Activated T-cell treated with anti-CD3 and anti-CD28 coated beads, Interleukin-2, amount 50 U/mL, for 4 hours (primary cell): ENCODE measurements at regions not wholly inside any gene's neighbourhood (a gene's known extent, or its start where the extent isn't known, plus 50 kb on each side); places are given as distances from the start of the nearest gene placed in this dataset.
A peak's percentile ranks its signal among the peaks of the same experiment; 100 is the strongest.

Experiments
- ATAC-seq, 2 donors: fragments of 200-7000 bp; cut with Tn5 transposase; one replicate each; pipeline ENCODE4 v1.10.0; 2021
- DNase-seq: peaks from one replicate; pipeline ENCODE4 v3.0.0-alpha.2; 2020
- H3K27me3 Mint-ChIP-seq: one replicate; pipeline ENCODE4 v1.8.0; 2021; ENCODE audit warnings: low read depth, mixed read lengths
- H3K36me3 Mint-ChIP-seq: one replicate; pipeline ENCODE4 v1.8.0; 2022; ENCODE audit warnings: mixed read lengths; ENCODE audit not compliant: insufficient read depth
- H3K4me1 Mint-ChIP-seq: one replicate; pipeline ENCODE4 v1.8.0; 2021; ENCODE audit warnings: low read depth, mixed read lengths
- H3K4me3 Mint-ChIP-seq: one replicate; pipeline ENCODE4 v1.8.0; 2021; ENCODE audit warnings: mild to moderate bottlenecking, moderate library complexity, mixed read lengths
- H3K9me3 Mint-ChIP-seq: one replicate; pipeline ENCODE4 v1.8.0; 2021; ENCODE audit warnings: mixed read lengths

DNA sequence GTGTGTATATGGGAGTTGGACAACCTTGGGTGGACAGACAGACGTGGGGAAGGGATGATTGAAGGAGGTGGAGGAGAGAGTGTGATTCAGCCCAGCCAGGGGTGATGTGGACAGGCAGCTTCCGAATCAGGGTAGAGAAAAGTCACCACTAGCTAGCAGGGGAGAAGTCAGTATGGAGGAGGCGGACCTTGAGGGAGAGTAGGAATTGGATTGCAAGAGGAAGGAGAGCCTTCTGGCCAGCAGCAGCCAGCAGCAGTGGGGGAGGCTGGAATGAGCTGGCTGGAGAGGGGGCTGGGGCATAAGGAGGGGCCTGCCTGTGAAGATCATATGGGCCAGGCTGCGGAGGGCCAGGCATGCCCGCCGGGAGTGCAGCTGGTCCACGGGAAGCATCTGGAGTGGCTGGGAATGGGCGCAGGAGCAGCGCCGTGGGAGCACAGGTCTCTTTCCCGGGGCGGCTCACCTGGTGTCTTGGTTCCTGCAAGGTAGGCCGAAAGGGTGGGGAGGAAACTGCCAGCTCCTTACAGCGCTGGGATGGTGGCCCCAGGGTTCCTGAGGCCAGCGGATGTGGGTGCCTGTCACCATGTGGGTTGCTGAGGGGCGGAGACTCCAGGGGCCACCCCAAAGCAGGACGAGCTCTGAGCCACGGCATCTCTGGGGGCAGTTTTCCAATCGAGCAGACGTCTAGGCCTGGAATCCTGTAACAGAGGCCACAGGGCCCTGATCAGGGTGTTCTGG lies 235.3 kb downstream of the SEC14L1 start:
- DNase-seq (peak; percentile 48), ATAC-seq (peak; percentile 58 to 60)
- Mint-ChIP-seq H3K9me3 (no peaks in the 10 kb centered on the region), H3K27me3 (no peaks in the 10 kb centered on the region), H3K36me3 (no peaks in the 10 kb centered on the region), H3K4me1 (peaks cover 82% of the 10 kb centered on the region), H3K4me3 (peak overlapping the region; percentile 97)

DNA sequence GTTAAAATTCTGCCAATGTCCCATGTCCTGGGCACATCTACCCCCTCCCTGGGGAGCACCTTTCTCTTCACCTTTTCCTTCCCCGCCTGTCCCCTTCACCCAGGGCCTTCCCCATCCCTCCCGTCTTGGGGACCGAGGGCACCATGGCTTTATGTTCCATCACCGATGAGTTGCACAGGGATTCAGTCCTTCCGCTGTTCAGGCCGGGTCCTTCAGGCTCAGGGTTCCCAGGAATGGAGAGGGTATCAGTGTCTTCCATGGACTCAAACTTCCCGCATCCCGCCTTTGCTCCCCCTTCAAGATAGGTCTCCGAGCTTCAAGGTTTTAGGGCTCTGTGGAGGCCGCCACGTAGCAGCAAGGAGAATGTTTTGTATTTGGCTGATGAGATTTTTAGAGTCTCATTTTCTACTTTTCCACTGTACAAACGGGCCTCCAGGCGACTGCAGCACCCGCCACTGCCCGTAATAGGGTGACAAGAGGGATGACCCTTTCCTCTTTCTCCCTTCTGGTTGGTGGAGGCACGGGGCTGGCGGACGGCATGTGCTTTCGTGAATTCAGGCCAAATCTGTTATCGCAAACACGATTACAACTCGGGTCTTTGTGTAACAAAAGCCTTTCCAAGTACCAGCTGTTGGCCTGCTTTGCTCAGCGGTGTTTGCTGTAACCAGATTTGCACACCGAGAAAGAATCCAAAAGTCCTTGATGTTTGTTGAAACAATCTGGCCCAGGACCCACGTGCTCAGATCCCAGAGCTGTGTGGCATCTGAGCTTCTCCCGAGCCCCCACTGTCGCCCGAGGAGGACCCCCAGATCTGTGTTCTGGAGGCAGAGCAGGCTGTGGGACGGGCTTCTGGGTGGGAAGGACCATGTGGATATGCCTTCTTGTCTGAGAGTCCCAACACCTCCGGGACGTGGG lies 236.3 kb downstream of the SEC14L1 start:
- H3K9me3 Mint-ChIP-seq = no peaks in the 10 kb centered on the region
- H3K27me3 Mint-ChIP-seq = no peaks in the 10 kb centered on the region
- no peaks in the 10 kb centered on the region for H3K36me3 Mint-ChIP-seq
- no peak for DNase-seq
- no peak for ATAC-seq
- H3K4me3 Mint-ChIP-seq = peak overlapping the region; percentile 97
- H3K4me1 Mint-ChIP-seq = peaks cover 82% of the 10 kb centered on the region

DNA sequence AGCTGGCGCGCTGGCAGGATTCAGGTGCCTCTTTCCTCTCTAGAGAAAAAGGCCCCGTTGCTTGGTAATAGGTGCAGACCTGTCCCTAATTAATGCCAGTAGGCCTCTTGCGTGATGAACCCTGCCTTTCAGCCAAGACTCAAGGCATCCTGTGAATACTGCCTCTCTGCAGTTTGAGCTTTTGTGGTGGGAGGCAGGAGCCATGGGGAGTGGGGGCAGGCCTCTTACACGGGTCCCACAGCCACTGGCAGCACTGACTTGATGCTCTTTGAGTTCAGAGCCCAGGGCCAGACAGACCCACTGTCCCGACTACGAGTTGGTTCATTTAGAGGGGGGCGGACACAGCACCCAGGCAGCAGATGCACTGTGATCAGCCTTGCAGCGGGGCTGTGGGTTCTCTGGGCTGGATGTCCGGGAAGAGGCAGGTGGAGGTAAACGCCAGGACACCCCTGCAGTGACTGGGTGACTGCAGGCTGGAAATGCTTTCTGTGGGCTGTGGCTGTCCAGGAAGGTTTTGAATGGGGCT lies 237.0 kb downstream of the SEC14L1 start:
- no peaks in the 10 kb centered on the region for H3K36me3 Mint-ChIP-seq
- no peaks in the 10 kb centered on the region for H3K9me3 Mint-ChIP-seq
- H3K27me3 Mint-ChIP-seq = no peaks in the 10 kb centered on the region
- no peak for DNase-seq
- no peak overlapping the region for H3K4me3 Mint-ChIP-seq
- no peak for ATAC-seq
- H3K4me1 Mint-ChIP-seq = peaks cover 84% of the 10 kb centered on the region

DNA sequence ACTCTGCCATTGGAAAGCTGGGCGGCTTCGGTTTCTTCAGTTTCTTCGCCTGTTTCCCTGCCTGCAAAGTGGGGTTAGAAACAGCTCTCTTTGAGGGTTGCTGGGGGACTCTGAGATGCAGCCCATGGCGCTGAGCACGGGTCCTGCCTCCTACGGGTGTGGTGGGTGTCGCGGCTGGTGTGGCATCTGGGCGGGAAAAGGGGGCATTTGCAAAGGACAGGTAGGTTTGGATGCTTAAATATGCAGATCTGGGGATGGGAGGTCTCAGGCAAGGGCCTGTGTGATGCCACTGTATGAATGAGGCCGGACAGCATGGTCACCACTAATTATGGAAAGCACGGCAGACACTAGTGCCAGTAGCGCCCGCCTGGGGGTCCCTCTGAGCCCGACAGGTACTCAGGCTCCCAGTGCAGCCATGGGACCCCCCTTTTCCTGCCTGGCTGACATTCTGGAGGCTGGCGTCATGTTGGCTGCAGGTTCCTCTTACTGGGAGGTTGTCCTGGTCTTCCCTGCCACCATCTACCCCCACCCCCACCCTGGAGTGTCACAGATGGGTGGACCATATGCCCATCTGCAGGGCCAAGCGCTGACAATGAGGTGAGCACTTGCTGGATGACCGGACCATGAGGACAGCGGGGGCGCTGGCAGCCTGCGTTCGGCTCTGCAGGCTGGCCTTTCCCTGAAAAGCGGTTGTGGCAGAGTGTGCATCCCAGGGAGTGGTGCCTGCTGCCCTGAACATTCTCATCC lies 237.7 kb downstream of the SEC14L1 start:
- peaks cover 91% of the 10 kb centered on the region for H3K4me1 Mint-ChIP-seq
- DNase-seq (no peak), ATAC-seq (no peak)
- H3K4me3 Mint-ChIP-seq = no peak overlapping the region
- H3K36me3 Mint-ChIP-seq = no peaks in the 10 kb centered on the region
- H3K9me3 Mint-ChIP-seq = no peaks in the 10 kb centered on the region
- no peaks in the 10 kb centered on the region for H3K27me3 Mint-ChIP-seq

DNA sequence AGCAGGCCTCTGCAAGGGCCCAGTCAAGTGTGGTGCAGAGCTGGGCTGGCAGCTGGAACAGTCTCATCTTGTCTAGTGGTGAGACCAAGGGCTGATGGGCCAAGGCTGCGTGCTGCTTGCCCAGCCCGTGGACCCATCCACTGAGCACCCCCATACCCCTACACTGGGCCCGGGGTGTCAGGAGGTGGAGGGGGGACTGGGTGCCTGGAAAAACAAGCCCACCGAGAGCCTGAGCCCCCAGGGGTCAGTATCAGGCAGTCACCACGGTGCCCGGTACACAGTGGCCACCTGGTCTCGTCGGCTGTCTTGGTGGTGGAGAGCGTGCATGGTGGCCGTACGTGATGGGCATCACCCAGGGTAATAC lies 238.3 kb downstream of the SEC14L1 start:
- no peak for DNase-seq
- no peak for ATAC-seq
- Mint-ChIP-seq H3K4me1 (peaks cover 96% of the 10 kb centered on the region), H3K27me3 (no peaks in the 10 kb centered on the region), H3K9me3 (no peaks in the 10 kb centered on the region), H3K4me3 (no peak overlapping the region), H3K36me3 (no peaks in the 10 kb centered on the region)

DNA sequence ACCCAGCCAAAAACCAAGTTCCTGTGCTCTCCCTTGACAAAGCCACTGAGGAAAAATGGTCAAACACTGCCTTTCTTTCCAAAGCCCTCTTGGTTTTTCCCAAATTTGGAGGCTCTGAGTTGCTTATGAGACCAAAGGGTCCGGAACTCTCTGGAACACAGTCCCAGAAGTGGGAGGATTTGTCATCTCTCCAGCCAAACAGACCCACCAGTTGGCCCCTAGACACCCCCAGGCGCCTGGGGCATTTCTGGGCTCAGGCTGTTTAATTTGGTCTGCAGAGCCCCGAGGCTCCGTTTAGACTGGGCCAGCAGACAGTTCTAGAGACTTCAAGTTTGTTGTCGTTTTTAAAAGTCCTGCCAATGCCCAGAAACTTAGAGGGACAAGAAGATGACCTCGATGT lies 239.1 kb downstream of the SEC14L1 start:
- no peaks in the 10 kb centered on the region for H3K36me3 Mint-ChIP-seq
- DNase-seq = no peak
- H3K4me1 Mint-ChIP-seq = peaks cover 95% of the 10 kb centered on the region
- no peak overlapping the region for H3K4me3 Mint-ChIP-seq
- H3K9me3 Mint-ChIP-seq = no peaks in the 10 kb centered on the region
- H3K27me3 Mint-ChIP-seq = no peaks in the 10 kb centered on the region
- ATAC-seq = no peak

DNA sequence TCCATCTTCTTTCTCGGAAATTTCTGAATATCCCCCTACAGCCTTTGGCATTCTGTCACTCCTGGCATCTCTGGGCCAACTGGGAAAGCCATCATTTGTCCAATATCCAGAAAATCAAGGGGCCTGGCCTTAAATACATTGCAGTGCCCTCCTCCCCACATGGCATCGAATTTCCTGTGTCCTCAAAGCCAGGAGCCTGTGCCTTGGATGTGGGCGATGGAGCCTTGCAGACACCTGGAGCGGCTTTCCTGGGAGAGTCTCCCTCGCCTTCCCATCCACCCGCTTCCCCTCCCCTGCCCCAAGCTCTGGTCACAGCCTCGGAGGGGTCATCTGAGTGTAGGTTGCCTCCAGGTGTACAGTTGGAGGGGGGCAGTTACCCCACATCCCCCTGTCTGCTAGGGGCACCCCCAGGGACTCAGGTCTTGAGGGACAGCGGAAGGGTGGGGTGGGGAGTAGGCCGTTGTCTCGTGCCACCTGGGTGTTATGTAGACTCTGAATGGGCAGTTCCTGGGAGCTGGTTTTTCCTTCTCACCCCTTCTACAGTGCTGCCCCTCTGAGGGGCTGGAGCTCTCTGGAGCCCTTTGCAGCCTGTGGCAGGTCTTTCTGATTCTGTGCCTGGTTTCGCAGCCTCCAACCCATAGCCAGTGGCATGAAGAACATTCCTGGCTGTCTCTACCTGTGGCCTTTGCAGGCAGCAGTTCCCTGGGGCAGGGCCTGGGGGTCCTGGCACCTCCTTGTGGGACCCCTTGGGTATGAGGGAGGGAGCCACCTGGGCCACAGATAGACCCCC lies 239.8 kb downstream of the SEC14L1 start:
- ATAC-seq (no peak), DNase-seq (no peak)
- Mint-ChIP-seq H3K4me1 (peaks cover 89% of the 10 kb centered on the region), H3K27me3 (no peaks in the 10 kb centered on the region), H3K4me3 (no peak overlapping the region), H3K36me3 (no peaks in the 10 kb centered on the region), H3K9me3 (no peaks in the 10 kb centered on the region)

DNA sequence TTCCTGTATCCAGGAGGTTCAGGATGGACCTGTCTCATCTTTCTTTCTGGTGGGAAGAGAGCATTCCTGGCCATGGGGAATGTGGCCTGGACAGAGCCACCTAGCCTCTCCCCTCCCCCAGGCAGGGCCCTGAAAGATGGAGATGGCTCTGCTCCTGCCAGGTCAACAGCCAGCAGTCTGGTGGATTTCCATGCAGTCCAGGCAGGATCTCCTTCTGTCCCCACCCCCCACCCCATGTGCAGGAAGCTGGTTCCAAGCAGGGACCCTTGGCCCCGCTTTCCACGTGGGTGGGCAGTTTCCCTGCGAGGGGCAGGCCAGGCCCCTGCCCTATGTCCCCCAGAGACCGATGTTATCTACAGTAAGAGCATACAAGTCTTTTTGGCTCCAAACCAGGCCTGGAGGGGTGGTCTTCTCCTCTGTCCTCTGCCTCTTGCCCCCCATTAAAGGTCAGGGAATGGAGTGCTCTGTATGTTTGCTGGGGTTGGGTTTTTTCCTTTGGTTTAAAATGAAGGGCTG lies 240.5 kb downstream of the SEC14L1 start:
- H3K27me3 Mint-ChIP-seq = no peaks in the 10 kb centered on the region
- peaks cover 89% of the 10 kb centered on the region for H3K4me1 Mint-ChIP-seq
- no peaks in the 10 kb centered on the region for H3K36me3 Mint-ChIP-seq
- ATAC-seq = no peak
- DNase-seq = no peak
- H3K4me3 Mint-ChIP-seq = peak overlapping the region; percentile 39
- H3K9me3 Mint-ChIP-seq = no peaks in the 10 kb centered on the region

DNA sequence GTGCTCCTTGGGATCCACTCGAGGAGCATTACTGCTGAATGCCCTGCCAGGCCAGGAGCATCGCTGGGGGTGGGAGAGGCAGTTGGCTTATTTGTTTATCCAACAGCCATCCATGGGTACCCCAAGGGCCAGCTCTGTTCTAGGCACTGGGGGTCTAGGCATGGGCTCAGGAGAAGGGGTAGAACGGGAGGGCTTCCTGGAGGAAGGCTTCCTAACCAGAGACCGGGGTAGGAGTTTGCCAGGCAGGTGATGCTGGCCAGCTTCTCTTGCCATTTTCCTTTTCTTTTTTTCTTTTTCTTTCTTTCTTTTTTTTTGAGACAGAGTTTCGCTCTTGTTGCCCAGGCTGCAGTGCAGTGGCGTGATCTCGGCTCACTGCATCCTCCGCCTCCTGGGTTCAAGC lies 241.0 kb downstream of the SEC14L1 start:
- H3K9me3 Mint-ChIP-seq = no peaks in the 10 kb centered on the region

DNA sequence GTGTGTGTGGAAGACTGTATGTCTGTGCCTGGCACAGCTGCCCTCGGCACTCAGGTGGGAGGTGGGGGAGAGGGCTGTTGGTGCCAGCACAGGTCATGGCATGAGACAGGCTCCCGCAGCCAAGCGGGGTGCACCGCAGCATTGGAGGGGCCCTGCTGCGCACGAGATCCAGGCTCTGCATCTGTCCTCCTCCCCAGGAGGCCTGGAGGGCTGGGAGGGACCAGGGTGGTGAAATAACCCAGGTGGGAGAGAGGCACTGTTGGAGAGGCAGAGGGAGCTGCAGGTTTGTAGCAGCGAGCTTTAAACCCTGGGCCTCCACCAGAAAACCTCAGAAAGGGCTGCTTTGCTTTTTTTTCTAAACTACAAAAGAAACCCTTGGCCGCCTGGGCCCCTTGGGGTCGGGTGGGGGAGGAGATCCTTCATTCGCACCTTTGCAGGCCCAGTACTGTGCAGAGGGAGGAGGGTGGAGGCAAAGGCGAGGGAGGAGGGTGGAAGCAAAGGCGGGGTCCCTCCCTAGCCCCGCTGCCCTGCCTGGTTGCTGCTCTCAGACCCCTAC lies 241.7 kb downstream of the SEC14L1 start:
- H3K4me3 Mint-ChIP-seq = peak overlapping the region; percentile 55
- no peaks in the 10 kb centered on the region for H3K27me3 Mint-ChIP-seq
- DNase-seq = no peak
- H3K9me3 Mint-ChIP-seq = no peaks in the 10 kb centered on the region
- peak; percentile 69 to 71 for ATAC-seq
- no peaks in the 10 kb centered on the region for H3K36me3 Mint-ChIP-seq
- peaks cover 89% of the 10 kb centered on the region for H3K4me1 Mint-ChIP-seq

More for the DNA sequence above, 241.0 kb downstream of the SEC14L1 start:
- Mint-ChIP-seq H3K4me1 (peaks cover 89% of the 10 kb centered on the region), H3K36me3 (no peaks in the 10 kb centered on the region), H3K27me3 (no peaks in the 10 kb centered on the region), H3K4me3 (peak overlapping the region; percentile 39)
- no peak for ATAC-seq
- no peak for DNase-seq

DNA sequence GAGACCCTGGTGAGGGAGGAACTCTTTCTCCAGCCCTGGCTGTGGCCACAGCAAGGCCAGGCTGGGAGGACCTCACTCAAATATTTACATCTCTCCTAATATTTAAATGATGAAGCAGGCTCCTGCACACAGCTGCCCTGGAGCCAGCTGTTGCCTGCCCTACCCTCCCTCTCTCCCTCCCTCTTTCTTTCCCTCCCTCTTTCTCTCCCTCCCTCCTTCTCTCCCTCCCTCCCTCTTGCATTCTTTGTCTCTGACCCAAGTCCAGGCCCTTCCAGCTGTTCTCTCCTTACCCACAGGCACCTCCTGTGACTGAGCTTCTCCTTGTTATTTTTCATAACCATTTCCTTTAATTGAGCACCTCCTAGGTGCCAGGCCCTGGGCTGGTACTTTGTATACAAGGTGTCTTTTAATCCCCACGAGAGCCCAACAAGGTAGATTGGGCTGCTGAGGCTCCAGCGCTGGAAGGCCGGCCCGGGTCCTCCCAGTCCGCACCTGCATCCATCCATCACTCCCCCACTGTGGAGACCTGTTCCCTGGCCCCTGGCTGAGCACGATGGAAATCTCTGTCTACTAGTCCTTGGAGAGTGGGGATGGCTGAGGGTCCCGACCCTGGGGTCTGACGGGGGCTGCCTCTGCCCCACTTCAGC lies 242.3 kb downstream of the SEC14L1 start:
- no peak for DNase-seq
- H3K4me1 Mint-ChIP-seq = peaks cover 86% of the 10 kb centered on the region
- H3K36me3 Mint-ChIP-seq = no peaks in the 10 kb centered on the region
- ATAC-seq = no peak
- H3K4me3 Mint-ChIP-seq = peak overlapping the region; percentile 37
- H3K27me3 Mint-ChIP-seq = no peaks in the 10 kb centered on the region
- no peaks in the 10 kb centered on the region for H3K9me3 Mint-ChIP-seq

DNA sequence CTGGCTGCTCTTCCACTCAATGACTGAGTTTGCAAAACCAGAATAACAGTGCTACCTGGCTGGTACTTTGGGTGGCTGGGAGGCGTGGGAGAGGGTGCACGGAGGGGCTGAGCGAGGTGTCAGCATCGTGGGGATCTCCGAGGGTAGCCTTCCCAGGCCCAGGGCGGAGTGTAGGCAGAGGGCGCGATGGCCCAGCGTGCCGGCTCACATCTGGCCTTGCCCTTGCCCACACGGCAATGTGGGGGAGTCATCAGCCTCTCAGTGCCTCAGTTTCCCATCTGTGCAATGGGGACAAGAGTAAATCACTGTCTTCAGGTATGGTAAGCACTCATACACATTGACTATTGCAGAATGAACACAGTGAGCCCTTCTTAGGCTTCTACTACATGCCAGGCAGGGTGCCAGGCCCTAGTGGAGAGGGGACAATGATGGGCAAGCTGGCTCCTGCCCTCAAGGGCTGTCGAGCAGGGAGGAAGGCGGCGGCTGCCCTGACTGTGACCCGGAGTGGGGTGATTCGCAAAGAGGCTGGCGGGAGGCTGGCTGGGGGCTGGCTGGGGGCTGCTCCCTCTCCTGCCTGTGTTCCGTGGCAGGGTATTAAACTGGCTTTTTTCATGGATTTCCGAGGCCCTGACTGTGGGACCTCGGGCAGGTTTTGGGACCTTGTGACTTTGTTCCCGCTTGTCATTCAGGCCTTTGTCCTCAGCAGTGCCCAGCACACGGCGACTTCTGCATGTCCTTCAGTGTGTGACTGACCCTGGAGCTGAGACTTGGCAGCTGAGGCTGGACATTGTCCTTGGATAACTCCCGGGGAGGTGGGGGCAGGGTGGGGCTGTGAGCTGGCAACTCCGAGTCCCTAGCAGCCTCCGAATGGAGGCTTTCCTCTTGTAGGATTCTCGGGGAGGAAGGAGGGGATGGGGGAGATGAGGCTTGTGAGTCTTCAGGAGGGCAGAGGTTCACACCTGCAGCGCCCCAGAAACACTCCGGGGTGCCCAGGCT lies 243.1 kb downstream of the SEC14L1 start:
- DNase-seq (no peak), ATAC-seq (no peak)
- Mint-ChIP-seq H3K27me3 (no peaks in the 10 kb centered on the region), H3K4me1 (peaks cover 86% of the 10 kb centered on the region), H3K4me3 (no peak overlapping the region), H3K9me3 (no peaks in the 10 kb centered on the region), H3K36me3 (no peaks in the 10 kb centered on the region)
